ENCODE measurements at regions not wholly inside any gene's neighbourhood (a gene's known extent, or its start where the extent isn't known, plus 50 kb on each side); places are given as distances from the start of the nearest gene placed in this dataset.

DNA sequence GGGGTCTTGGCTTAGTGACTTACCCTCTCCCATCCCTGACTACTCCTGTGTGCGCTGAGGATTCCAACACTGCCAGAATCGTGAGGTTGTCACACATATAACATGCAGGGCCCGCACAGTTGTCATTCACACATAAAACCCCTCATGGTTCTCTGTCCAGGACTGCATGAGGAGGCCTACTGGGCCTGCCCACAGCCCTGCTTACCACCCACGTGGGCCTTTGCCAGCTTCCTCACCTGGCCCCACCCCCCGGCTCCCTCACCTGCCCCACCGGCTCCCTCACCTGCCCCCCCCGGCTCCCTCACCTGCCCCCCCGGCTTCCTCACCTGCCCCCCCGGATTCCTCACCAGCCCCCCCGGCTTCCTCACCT, 197.2 kb downstream of the TEX29 start:
- no peak for DNase-seq (ENCODE audit: low read depth)

DNA sequence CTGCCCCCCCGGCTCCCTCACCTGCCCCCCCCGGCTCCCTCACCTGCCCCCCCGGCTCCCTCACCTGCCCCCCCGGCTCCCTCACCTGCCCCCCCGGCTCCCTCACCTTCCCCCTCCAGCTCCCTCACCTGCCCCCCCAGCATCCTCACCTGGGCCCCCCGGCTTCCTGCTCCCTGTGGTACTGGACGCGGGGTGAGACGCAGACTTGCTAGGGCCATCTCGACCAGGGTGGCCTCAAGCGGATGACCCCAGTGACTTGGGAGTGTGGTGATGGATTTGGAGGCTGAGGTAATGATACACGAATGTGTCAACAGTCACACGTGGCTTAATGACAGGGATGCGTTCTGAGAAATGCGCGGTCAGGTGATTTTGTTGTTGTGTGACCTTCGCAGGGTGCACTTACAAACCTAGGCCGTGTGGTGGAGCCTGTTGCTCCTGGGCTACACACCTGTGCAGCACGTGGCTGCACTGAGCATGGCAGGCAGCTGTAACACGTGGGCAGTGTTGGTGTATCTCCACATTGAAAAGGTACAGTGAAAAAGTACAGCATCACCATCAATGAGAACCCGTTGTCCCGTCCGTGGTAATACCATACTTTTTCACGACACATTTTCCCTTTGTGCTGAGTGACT, 197.8 kb downstream of the TEX29 start:
- DNase-seq (ENCODE audit: low read depth), result no peak

- no peak for DNase-seq (ENCODE audit: low read depth)
Observed at GRCh38 chr13:111519041-111519440, 198.6 kb downstream of the TEX29 start.

GRCh38 chr13:111519490-111520170, 199.2 kb downstream of the TEX29 start:
- no peak for DNase-seq (ENCODE audit: low read depth)

GRCh38 chr13:111521030-111521429, 200.6 kb downstream of the TEX29 start:
- DNase-seq (ENCODE audit: low read depth), result no peak

GRCh38 chr13:111521691-111522229, 201.3 kb downstream of the TEX29 start:
- DNase-seq (ENCODE audit: low read depth), result no peak

- DNase-seq (ENCODE audit: low read depth), result no peak
Observed at GRCh38 chr13:111525320-111526118, 205.1 kb downstream of the TEX29 start.

GRCh38 chr13:111526922-111527321, 206.5 kb downstream of the TEX29 start:
- no peak for DNase-seq (ENCODE audit: low read depth)

GRCh38 chr13:111527614-111528229, 207.3 kb downstream of the TEX29 start:
- DNase-seq (ENCODE audit: low read depth), result no peak

DNA sequence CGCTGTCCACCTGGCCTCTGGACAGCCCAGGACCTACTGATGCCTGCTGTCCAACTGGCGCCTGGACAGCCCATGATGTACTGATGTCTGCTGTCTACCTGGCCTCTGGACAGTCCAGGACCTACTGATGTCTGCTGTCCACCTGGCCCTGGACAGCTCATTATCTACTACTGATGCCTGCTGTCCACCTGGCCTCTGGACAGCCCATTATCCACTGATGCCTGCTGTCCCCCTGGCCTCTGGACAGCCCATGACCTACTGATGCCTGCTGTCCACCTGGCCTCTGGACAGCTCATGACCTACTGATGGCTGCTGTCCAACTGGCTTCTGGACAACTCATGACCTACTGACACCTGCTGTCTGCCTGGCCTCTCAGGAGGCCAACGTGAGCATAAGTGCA, 208.1 kb downstream of the TEX29 start:
- DNase-seq (ENCODE audit: low read depth), result no peak

GRCh38 chr13:111530137-111530870, 209.9 kb downstream of the TEX29 start:
- no peak for DNase-seq (ENCODE audit: low read depth)

GRCh38 chr13:111531505-111531904, 211.1 kb downstream of the TEX29 start:
- peak; percentile 0 for DNase-seq (ENCODE audit: low read depth)

DNA sequence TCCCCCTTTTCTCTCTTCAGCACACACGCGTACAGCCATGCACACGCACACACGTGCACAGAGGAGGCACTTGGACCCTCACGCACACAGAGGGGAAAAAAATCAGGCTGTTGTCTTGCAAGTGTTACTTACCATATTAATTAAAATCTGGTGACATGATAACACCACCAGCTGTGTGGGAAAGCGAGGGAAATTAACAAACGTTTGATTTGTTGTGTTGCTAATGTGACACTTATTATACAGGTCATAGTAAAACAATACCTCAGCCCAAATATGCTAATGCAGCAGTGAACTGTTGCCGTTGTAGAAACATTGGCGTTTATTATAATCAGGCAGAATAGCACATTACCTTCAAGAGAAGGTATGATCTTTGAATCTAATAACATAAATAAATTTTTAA, 211.7 kb downstream of the TEX29 start:
- no peak for DNase-seq (ENCODE audit: low read depth)

GRCh38 chr13:111533900-111534683, 213.7 kb downstream of the TEX29 start:
- DNase-seq (ENCODE audit: low read depth), result no peak

DNA sequence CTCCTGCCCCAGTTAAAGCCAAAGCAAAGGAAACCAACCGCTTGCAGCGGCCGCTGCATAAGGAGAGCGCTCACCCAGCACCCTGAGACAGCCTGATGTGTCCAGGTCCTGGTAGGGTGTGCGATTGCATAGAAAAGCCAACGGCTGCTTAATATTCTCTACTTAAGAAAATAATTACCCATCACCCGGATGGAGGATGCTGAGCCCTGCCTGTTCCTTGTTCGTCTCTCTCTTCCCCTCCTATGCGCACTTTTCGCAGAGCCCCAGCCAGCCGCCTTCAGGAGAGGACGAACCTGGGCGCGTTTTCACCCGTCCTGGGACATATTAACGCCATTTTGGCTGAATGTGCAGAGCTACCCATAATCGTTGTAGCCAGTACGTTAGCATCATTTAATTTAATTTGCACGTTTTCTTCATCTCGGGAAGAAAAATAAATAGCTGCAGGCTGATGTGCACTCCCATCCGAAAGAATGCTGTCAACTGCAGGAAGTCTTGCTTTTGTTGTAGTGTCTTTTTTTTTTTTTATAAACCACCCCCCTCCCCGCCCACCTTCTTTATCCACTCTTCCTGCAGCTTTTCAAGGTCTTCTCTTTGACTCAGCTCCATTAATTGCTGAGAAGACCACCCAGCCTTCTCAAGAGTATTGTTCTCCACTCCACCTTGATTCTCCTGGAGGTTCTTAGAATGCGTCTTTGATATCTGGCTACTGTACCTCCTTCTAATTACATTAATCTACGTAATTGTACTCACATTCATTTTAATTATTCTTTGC, 214.5 kb downstream of the TEX29 start:
- DNase-seq (ENCODE audit: low read depth), result no peak

DNA sequence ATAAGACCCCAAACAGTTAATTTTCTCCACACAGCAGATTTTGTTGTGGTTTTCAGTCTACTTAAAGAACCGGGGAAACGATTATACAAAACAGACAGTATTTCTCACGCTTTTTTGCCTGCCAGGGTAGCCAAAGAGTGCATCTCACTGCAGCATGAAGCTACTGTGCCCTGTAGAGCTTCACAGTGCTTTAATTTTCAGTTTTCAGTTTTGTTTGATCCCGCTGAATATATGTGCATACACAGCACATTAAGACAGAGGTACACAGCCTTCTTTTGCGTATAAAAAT, 215.0 kb downstream of the TEX29 start:
- DNase-seq (ENCODE audit: low read depth), result no peak

- no peak for DNase-seq (ENCODE audit: low read depth)
Observed at GRCh38 chr13:111536075-111536642, 215.7 kb downstream of the TEX29 start.

GRCh38 chr13:111537115-111537728, 216.8 kb downstream of the TEX29 start:
- no peak for DNase-seq (ENCODE audit: low read depth)

GRCh38 chr13:111537843-111538499, 217.5 kb downstream of the TEX29 start:
- DNase-seq (ENCODE audit: low read depth), result no peak
